Activated naive CD8-positive, alpha-beta T cell treated with anti-CD3 and anti-CD28 coated beads, Interleukin-2, amount 50 U/mL, for 24 hours (primary cell): ENCODE measurements at regions not wholly inside any gene's neighbourhood (a gene's known extent, or its start where the extent isn't known, plus 50 kb on each side); places are given as distances from the start of the nearest gene placed in this dataset.

Source experiments
- ATAC-seq: fragments of 150-1000 bp; cut with Tn5 transposase; one replicate; pipeline ENCODE4 v1.10.0; 2021
- DNase-seq: peaks from one replicate; pipeline ENCODE4 v3.0.0; 2021
- H3K27ac Mint-ChIP-seq: one replicate; pipeline ENCODE4 v1.8.0; 2021; ENCODE audit warnings: mild to moderate bottlenecking, mixed read lengths
- H3K27me3 Mint-ChIP-seq: one replicate; pipeline ENCODE4 v1.8.0; 2021; ENCODE audit warnings: mixed read lengths
- H3K36me3 Mint-ChIP-seq: one replicate; pipeline ENCODE4 v1.8.0; 2021; ENCODE audit warnings: low read depth, mixed read lengths
- H3K4me1 Mint-ChIP-seq: one replicate; pipeline ENCODE4 v1.8.0; 2021; ENCODE audit warnings: mixed read lengths
- H3K4me3 Mint-ChIP-seq: one replicate; pipeline ENCODE4 v1.8.0; 2021; ENCODE audit warnings: mild to moderate bottlenecking, moderate library complexity, mixed read lengths
- H3K9me3 Mint-ChIP-seq: one replicate; pipeline ENCODE4 v1.8.0; 2021; ENCODE audit warnings: mixed read lengths

GRCh38 chr11:109275931-109276330 lies 146.1 kb upstream of the C11orf87 start:
- no peak for ATAC-seq
- no peaks in the 10 kb centered on the region for H3K36me3 Mint-ChIP-seq
- no peak overlapping the region for H3K27ac Mint-ChIP-seq
- H3K4me1 Mint-ChIP-seq, result no peaks in the 10 kb centered on the region
- H3K27me3 Mint-ChIP-seq, result no peaks in the 10 kb centered on the region
- no peak for DNase-seq
- H3K4me3 Mint-ChIP-seq, result no peak overlapping the region
- peaks cover 26% of the 10 kb centered on the region for H3K9me3 Mint-ChIP-seq

- Mint-ChIP-seq H3K9me3 (peaks cover 3% of the 10 kb centered on the region), H3K4me3 (no peak overlapping the region), H3K36me3 (no peaks in the 10 kb centered on the region), H3K27ac (no peak overlapping the region), H3K27me3 (no peaks in the 10 kb centered on the region), H3K4me1 (no peaks in the 10 kb centered on the region)
- no peak for ATAC-seq
- no peak for DNase-seq
Measured at GRCh38 chr11:109285465-109285864, 136.5 kb upstream of the C11orf87 start.

GRCh38 chr11:109291553-109291952 lies 130.4 kb upstream of the C11orf87 start:
- no peaks in the 10 kb centered on the region for H3K27me3 Mint-ChIP-seq
- ATAC-seq, result no peak
- H3K4me3 Mint-ChIP-seq, result no peak overlapping the region

GRCh38 chr11:109298865-109299264 lies 123.1 kb upstream of the C11orf87 start:
- Mint-ChIP-seq H3K36me3 (no peaks in the 10 kb centered on the region), H3K9me3 (no peaks in the 10 kb centered on the region), H3K4me1 (no peaks in the 10 kb centered on the region), H3K27me3 (no peaks in the 10 kb centered on the region), H3K4me3 (no peak overlapping the region), H3K27ac (no peak overlapping the region)
- DNase-seq (no peak), ATAC-seq (no peak)

More at GRCh38 chr11:109291553-109291952, 130.4 kb upstream of the C11orf87 start:
- no peak overlapping the region for H3K27ac Mint-ChIP-seq
- H3K4me1 Mint-ChIP-seq, result no peaks in the 10 kb centered on the region
- no peak for DNase-seq
- no peaks in the 10 kb centered on the region for H3K36me3 Mint-ChIP-seq
- H3K9me3 Mint-ChIP-seq, result no peaks in the 10 kb centered on the region

- no peaks in the 10 kb centered on the region for H3K4me1 Mint-ChIP-seq
- no peaks in the 10 kb centered on the region for H3K27me3 Mint-ChIP-seq
- no peak overlapping the region for H3K27ac Mint-ChIP-seq
- ATAC-seq, result no peak
- H3K4me3 Mint-ChIP-seq, result no peak overlapping the region
- no peaks in the 10 kb centered on the region for H3K36me3 Mint-ChIP-seq
- no peak for DNase-seq
- H3K9me3 Mint-ChIP-seq, result no peaks in the 10 kb centered on the region
Measured at GRCh38 chr11:109300211-109300610, 121.8 kb upstream of the C11orf87 start.

- no peaks in the 10 kb centered on the region for H3K36me3 Mint-ChIP-seq
- no peak overlapping the region for H3K4me3 Mint-ChIP-seq
- H3K27me3 Mint-ChIP-seq, result no peaks in the 10 kb centered on the region
- H3K27ac Mint-ChIP-seq, result no peak overlapping the region
- no peaks in the 10 kb centered on the region for H3K9me3 Mint-ChIP-seq
- ATAC-seq (no peak), DNase-seq (no peak)
- no peaks in the 10 kb centered on the region for H3K4me1 Mint-ChIP-seq
Measured at GRCh38 chr11:109302591-109303334, 119.2 kb upstream of the C11orf87 start.

GRCh38 chr11:109303342-109303741 lies 118.6 kb upstream of the C11orf87 start:
- Mint-ChIP-seq H3K4me3 (no peak overlapping the region), H3K36me3 (no peaks in the 10 kb centered on the region), H3K27me3 (no peaks in the 10 kb centered on the region), H3K9me3 (no peaks in the 10 kb centered on the region), H3K4me1 (no peaks in the 10 kb centered on the region), H3K27ac (no peak overlapping the region)
- DNase-seq, result no peak
- no peak for ATAC-seq

- no peak for ATAC-seq
- H3K9me3 Mint-ChIP-seq, result no peaks in the 10 kb centered on the region
- H3K36me3 Mint-ChIP-seq, result no peaks in the 10 kb centered on the region
- DNase-seq, result no peak
- H3K27me3 Mint-ChIP-seq, result no peaks in the 10 kb centered on the region
- H3K27ac Mint-ChIP-seq, result no peak overlapping the region
- no peak overlapping the region for H3K4me3 Mint-ChIP-seq
- H3K4me1 Mint-ChIP-seq, result no peaks in the 10 kb centered on the region
Measured at GRCh38 chr11:109304159-109304558, 117.8 kb upstream of the C11orf87 start.

GRCh38 chr11:109305009-109305408 lies 117.0 kb upstream of the C11orf87 start:
- ATAC-seq (no peak), DNase-seq (no peak)
- Mint-ChIP-seq H3K36me3 (no peaks in the 10 kb centered on the region), H3K27ac (no peak overlapping the region), H3K27me3 (no peaks in the 10 kb centered on the region), H3K4me3 (no peak overlapping the region), H3K4me1 (no peaks in the 10 kb centered on the region), H3K9me3 (no peaks in the 10 kb centered on the region)

GRCh38 chr11:109306322-109306721 lies 115.7 kb upstream of the C11orf87 start:
- no peak overlapping the region for H3K27ac Mint-ChIP-seq
- no peak for ATAC-seq
- no peaks in the 10 kb centered on the region for H3K27me3 Mint-ChIP-seq
- no peaks in the 10 kb centered on the region for H3K9me3 Mint-ChIP-seq
- DNase-seq, result no peak
- no peaks in the 10 kb centered on the region for H3K36me3 Mint-ChIP-seq
- H3K4me1 Mint-ChIP-seq, result no peaks in the 10 kb centered on the region
- no peak overlapping the region for H3K4me3 Mint-ChIP-seq

- no peaks in the 10 kb centered on the region for H3K27me3 Mint-ChIP-seq
- DNase-seq (no peak), ATAC-seq (no peak)
- H3K27ac Mint-ChIP-seq, result no peak overlapping the region
- no peaks in the 10 kb centered on the region for H3K4me1 Mint-ChIP-seq
- no peaks in the 10 kb centered on the region for H3K36me3 Mint-ChIP-seq
- no peak overlapping the region for H3K4me3 Mint-ChIP-seq
- H3K9me3 Mint-ChIP-seq, result no peaks in the 10 kb centered on the region
Measured at GRCh38 chr11:109307366-109307765, 114.6 kb upstream of the C11orf87 start.

GRCh38 chr11:109308551-109308950 lies 113.4 kb upstream of the C11orf87 start:
- no peak for ATAC-seq
- no peak for DNase-seq
- Mint-ChIP-seq H3K4me3 (no peak overlapping the region), H3K27ac (no peak overlapping the region), H3K36me3 (no peaks in the 10 kb centered on the region), H3K9me3 (no peaks in the 10 kb centered on the region), H3K4me1 (no peaks in the 10 kb centered on the region), H3K27me3 (no peaks in the 10 kb centered on the region)

GRCh38 chr11:109309153-109309552 lies 112.8 kb upstream of the C11orf87 start:
- Mint-ChIP-seq H3K27me3 (no peaks in the 10 kb centered on the region), H3K4me1 (no peaks in the 10 kb centered on the region), H3K9me3 (no peaks in the 10 kb centered on the region), H3K27ac (no peak overlapping the region), H3K4me3 (no peak overlapping the region), H3K36me3 (no peaks in the 10 kb centered on the region)
- ATAC-seq (no peak), DNase-seq (no peak)

GRCh38 chr11:109317726-109318125 lies 104.3 kb upstream of the C11orf87 start:
- ATAC-seq, result no peak
- Mint-ChIP-seq H3K27ac (no peak overlapping the region), H3K36me3 (no peaks in the 10 kb centered on the region), H3K27me3 (no peaks in the 10 kb centered on the region), H3K4me3 (no peak overlapping the region), H3K4me1 (no peaks in the 10 kb centered on the region), H3K9me3 (no peaks in the 10 kb centered on the region)
- DNase-seq, result no peak

GRCh38 chr11:109320595-109320994 lies 101.4 kb upstream of the C11orf87 start:
- H3K9me3 Mint-ChIP-seq, result no peaks in the 10 kb centered on the region
- no peaks in the 10 kb centered on the region for H3K36me3 Mint-ChIP-seq
- H3K27me3 Mint-ChIP-seq, result no peaks in the 10 kb centered on the region
- no peaks in the 10 kb centered on the region for H3K4me1 Mint-ChIP-seq
- no peak overlapping the region for H3K4me3 Mint-ChIP-seq
- DNase-seq (no peak), ATAC-seq (no peak)
- H3K27ac Mint-ChIP-seq, result no peak overlapping the region

- Mint-ChIP-seq H3K4me1 (no peaks in the 10 kb centered on the region), H3K4me3 (no peak overlapping the region), H3K9me3 (no peaks in the 10 kb centered on the region), H3K27me3 (no peaks in the 10 kb centered on the region), H3K27ac (no peak overlapping the region), H3K36me3 (no peaks in the 10 kb centered on the region)
- ATAC-seq (no peak), DNase-seq (no peak)
Measured at GRCh38 chr11:109326781-109327180, 95.2 kb upstream of the C11orf87 start.
